ENCODE measurements at regions not wholly inside any gene's neighbourhood (a gene's known extent, or its start where the extent isn't known, plus 50 kb on each side); places are given as distances from the start of the nearest gene placed in this dataset.
"Not testable (repeated sequence)": the region's sequence is repeated elsewhere in the genome, so short reads cannot be mapped to it uniquely, and the experiment has no call there.

DNA sequence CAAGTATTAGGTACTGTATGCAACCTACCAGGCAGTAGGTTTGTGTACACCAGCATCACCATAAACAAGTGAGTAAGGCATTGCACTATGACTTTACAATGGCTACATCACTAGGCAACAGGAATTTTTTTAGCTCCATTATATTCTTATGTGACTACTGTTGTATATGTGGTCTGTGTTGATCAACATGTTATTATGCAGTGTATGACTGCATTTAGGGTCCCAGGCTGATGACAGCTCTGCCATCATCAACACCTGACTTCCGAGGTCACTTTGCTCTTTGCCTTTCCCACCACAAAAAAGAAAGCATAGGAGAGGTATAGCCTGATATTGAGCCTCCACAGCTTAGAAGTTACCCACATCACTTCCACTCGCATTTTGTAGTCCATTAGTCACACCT lies 217.5 kb upstream of the PELI2 start:
- DNase-seq: no peak

GRCh38 chr14:55901291-55901690 lies 216.9 kb upstream of the PELI2 start:
- no peak for DNase-seq

GRCh38 chr14:55902241-55902640 lies 216.0 kb upstream of the PELI2 start:
- DNase-seq: no peak

DNA sequence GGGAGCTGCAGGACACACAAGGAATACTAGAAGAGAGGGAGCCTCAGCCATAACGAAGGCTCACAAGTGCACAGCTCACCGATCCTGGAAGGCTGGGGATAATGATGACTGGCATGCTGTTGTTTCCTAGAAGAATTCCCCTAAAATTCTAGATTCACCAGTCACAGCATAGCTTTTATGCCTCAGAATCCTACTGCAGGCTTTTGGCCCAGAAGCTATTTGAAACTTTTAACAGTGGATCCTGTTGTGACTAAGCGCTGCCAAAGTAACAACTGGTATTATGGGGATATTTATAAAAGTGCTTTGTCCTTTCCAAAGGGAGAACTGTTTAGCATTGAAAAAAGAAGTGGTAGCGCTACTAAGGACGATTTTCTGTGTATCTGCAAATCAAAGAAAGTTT lies 214.1 kb upstream of the PELI2 start:
- no peak for DNase-seq

GRCh38 chr14:55908106-55908505 lies 210.1 kb upstream of the PELI2 start:
- DNase-seq: no peak

DNA sequence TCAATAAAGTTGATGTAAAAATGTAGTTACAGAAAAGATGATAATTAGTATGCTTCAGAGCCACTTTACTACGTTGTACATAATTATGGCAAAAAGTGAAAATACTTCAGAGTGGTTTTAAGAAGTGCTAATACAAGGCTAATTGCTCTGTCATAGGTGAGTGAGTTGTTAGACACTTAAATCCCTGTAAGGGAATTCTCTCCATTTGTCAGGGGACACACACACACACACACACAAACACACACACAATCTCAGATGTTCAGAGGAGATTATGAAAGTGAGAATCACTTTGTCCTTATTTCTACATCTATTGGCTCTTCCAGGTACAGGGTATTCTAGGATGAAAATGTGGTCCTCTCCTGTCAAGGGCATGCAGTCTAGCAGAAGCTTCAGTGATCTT lies 208.3 kb upstream of the PELI2 start:
- no peak for DNase-seq

DNA sequence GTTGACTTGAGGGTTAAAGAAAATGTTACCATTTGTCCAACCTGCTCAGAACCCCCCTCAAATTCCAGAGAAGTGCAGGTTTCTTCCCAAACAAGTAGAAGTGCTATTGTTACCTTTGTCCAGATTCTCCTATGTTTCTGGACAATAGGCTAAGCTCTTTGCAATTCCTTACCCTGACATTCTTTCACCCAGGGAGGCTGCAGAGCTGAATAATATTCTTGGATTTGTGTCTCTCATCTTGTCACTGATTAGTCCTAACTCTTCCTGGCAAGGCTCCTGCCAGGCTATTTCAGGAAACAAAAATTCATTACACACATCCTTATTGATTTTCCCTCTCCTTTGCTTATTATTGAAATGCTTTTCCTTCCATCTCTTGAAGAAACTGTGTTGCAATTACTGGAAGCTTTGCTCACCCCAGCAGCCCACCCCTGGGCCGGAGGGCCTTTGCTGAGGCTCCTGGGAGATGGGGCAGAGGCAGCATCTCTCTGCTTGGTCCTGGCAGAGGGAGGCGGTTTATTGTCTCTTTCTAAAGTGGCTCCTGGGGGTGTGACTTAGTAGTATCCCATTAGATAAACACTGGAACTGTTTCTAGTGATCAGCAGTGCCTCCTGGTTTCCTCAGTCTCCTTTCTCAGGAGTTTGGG lies 207.5 kb upstream of the PELI2 start:
- no peak for DNase-seq

DNA sequence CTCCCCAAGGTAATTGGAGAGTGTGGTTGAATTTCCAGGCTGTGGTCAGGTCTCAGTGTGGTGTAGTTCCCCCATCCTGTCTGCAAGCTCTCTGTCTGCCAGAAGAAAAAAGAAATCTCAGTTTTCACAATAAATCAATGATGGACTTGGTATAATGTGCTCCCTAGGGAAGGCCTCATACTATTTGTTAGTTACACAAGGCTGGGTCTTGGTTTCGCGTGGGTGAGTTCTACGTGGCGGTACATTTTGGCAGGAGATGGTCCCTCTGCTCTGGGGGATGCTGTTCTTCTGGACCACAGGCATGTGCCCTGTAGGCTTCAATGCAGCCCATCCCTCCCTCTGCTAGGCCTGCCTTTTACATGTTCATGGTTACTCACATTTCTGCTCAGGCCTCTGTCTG lies 206.4 kb upstream of the PELI2 start:
- DNase-seq: no peak

DNA sequence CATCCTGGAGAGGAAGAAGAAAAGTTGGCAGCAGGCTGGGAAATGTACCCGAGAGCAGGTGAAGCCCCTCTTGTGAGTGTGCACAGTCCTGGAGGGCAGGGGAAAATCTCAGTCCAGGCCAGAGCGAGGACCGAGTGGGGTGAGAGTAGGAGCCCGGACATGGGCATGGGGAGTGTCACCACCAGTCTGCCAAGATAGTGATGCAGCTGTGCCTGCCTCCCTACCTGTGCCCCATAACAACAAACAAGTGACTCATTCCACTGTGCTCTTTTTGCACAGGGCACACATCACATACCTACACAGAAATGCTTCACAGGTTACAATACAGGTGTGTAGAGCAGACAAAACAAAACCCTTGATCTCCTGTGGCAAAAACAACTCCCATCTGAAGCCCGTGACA lies 205.9 kb upstream of the PELI2 start:
- DNase-seq: no peak

- DNase-seq: no peak
Observed at GRCh38 chr14:55913324-55914025, 204.7 kb upstream of the PELI2 start.

DNA sequence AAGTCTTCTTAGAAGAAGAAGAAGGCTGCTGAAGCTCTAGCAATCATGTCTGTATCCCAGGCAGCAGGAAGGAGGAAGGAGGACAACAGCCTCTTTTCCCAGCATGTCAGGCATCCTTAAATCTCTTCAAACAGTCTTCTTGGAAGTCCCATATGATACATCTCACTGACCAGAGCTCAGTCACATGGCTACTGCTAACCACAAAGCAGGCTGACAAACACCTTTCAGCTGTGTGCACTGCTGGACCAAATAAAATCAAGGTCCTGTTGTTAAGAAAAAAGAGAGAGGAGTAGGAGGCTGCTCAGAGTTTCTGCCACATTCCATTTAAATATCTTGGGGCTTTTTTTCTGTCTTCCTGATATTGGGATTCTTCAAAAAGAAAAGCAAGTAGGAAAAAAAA lies 203.4 kb upstream of the PELI2 start:
- DNase-seq: no peak

DNA sequence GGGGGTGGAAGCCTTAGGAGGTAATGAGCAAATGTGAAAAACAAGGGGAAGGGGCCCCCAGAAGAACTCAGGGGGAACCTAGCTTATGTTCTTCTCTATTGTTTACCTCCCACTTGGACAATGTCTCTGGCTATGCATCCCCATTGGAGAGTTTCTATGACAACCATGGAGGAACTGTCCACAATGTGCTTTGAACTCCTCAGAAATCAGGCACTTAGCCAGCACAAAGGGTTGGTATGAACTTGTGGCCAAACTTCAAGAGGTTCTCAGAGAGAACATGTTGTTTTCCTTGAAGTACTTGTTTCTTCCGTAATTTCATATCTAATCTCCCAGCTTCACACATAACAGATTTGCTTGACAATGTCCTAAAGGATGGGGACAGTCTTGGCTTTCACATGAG lies 202.8 kb upstream of the PELI2 start:
- no peak for DNase-seq

GRCh38 chr14:55919800-55920199 lies 198.4 kb upstream of the PELI2 start:
- not testable (repeated sequence) for DNase-seq

GRCh38 chr14:55921511-55921910 lies 196.7 kb upstream of the PELI2 start:
- DNase-seq: no peak

DNA sequence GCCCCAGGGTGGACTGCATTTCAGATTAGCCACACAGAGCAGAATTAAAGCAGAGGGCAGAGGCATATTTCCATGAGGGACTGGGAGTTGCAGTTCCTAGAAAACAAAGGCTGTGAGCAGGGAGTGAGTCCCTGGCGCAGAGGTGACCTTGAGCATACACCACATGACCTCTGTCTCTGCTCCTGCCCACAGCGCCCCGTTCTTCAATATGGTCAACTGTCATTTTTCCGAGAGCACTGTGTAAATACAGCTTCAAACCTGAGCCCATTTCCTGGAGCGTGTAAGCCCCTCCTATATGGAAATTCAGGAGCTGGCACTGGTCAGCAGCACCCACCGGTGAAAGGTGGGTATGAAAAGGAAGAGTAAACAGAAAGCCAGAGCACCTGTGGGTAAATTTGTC lies 192.2 kb upstream of the PELI2 start:
- no peak for DNase-seq

DNA sequence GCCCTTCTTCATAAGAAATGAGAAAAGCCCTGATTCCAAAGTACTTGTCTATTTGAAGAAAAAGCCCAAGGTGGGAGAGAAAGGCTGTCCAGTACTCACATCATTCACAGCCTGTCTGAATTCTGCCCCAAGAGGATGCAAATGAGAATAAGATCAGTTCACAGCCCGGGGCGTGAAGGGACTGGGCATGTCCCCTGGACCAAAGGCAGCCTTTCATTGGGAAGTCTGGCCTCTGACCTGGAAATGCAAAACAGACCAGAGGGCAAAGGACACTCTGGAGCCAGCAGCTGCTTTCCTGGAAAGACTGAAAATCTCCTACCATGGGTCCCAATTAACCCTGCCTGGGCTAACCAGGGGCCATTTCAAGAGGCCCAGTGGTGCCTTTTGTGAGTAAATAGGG lies 191.2 kb upstream of the PELI2 start:
- DNase-seq: no peak

DNA sequence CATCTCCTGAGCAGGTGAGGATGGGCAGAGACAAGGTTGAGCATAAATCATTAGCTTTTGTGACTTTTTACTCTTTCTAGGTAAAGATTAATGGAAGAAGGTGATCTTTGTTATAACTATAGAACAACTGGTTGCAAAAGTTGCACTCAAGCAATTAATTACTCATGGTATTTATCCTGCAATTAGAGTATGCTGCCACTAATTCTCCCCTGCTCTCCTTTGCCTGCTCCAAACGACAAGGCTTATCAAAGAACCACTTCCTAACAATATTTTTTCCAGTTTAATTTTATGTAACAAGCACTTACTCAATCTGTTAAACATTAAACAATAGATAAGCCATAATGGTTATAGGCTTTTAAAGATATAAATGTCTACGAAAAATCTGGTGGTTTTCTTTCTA lies 189.9 kb upstream of the PELI2 start:
- DNase-seq: no peak

- no peak for DNase-seq
Observed at GRCh38 chr14:55929136-55929535, 189.1 kb upstream of the PELI2 start.

GRCh38 chr14:55930016-55930784 lies 188.0 kb upstream of the PELI2 start:
- DNase-seq: no peak

DNA sequence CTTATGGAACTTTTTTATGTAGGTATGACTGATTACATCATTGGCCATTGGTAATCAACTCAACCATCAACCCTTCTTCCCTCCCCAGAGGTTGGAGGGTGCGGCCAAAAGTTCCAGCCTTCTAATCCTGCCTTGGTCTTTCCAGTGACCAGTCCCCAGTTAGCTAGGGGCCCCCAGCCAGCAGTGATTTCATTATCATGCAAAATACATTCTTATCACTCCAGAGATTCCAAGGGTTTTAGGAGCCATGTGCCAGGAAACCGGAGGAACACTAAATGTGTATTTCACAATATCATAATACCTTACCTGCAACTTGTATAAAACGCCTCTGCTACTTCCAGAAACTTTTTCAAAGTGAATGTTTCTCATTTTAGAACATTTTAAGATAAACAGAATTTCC lies 181.5 kb upstream of the PELI2 start:
- no peak for DNase-seq

GRCh38 chr14:55938249-55938791 lies 179.9 kb upstream of the PELI2 start:
- DNase-seq: no peak

DNA sequence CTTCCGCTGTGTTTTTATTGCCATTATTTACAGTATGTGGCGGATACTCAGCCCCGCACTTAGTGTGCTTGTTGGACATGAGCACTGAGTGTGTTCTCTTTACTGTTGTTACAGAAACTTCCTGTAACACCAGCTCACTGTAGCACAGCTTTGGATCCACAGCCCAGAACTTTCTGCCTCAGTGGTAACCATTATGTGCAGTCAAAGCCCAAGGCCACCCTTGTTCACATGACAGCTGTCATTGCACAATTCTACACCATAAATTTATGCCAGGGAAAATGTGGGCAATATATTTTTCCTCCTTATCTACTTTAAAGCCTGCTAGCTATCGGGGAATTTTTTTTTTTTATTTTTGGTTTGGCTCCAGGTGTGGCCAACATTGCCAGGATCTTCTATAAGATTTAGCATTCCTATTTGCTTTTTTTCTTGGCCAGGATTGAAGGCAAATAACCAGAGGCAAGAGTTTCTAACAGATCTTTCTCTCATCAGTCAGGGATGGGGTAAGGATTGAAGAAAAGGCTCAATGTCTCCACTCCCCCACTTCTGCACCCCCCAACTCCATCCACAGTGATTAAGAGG lies 176.0 kb upstream of the PELI2 start:
- no peak for DNase-seq

DNA sequence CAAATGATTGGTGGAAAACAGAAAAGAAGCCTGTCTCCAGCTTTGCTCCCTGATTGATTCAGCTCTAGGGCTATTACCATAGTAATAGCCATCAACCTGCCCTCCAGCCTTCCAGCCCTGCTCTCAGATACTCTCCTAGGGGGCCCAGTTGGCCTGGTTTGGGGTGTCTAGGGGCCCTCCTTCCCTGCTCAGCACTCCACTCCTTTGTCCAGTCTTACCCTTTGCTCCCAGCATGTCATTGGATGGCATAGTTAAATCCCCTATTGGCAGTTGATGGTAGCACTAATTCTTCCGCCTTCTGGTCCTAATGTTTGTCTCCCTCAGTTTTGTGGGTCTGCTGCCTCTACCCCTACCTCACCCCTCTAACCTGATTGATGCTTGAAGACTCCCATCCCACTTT lies 175.4 kb upstream of the PELI2 start:
- no peak for DNase-seq

DNA sequence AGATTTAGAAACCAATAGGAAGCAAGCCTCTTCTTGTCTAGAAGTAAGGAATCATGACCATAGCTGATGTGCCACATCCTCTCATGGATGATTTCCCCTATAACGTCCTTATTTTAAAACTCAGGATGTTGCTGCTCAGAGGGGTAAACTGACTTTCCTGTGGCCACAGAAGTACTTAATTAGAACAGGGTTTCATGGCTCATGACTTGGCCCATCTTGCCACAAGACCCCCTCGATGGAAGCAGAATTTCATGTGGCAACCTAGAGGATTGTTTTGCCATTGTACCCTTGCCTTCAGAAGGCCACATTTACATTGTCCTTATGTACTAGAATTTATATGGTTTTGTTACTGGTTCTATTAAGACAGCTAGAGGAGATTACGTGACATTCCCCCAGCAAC lies 173.5 kb upstream of the PELI2 start:
- no peak for DNase-seq
